C4-2B (cell line): ENCODE measurements at regions not wholly inside any gene's neighbourhood (a gene's known extent, or its start where the extent isn't known, plus 50 kb on each side); places are given as distances from the start of the nearest gene placed in this dataset.

Source experiments
- ZFX ChIP-seq: fragments of 450-650 bp; IDR thresholded peaks from 2 replicates; pipeline ENCODE4 v1.6.1; 2017
- TF ChIP-seq, protein P1 (sequence below): fragments of 450-650 bp; conservative IDR thresholded peaks from 2 replicates; pipeline ENCODE4 v1.5.1; 2017; ENCODE audit warnings: mild to moderate bottlenecking

DNA sequence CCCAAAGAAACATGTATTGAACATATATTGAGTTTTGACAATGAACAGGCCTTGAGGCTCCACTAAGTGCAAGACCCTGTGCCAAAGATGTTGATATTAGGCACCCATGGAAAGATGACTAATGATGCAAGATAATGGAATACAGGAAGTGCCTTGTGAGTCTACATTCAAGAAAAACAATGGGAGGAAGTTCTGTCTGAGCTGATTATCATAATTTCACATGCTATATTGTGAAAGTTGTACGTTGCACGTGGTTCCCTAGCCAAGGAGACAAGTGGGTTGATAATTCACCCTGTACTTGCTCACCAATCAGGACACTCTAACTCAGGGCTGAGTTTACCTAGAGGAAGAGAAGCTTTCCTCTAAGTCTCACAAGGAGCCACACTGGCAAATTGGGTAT is 186.9 kb upstream of the STAC start:
- TF ChIP-seq, protein P1, sequence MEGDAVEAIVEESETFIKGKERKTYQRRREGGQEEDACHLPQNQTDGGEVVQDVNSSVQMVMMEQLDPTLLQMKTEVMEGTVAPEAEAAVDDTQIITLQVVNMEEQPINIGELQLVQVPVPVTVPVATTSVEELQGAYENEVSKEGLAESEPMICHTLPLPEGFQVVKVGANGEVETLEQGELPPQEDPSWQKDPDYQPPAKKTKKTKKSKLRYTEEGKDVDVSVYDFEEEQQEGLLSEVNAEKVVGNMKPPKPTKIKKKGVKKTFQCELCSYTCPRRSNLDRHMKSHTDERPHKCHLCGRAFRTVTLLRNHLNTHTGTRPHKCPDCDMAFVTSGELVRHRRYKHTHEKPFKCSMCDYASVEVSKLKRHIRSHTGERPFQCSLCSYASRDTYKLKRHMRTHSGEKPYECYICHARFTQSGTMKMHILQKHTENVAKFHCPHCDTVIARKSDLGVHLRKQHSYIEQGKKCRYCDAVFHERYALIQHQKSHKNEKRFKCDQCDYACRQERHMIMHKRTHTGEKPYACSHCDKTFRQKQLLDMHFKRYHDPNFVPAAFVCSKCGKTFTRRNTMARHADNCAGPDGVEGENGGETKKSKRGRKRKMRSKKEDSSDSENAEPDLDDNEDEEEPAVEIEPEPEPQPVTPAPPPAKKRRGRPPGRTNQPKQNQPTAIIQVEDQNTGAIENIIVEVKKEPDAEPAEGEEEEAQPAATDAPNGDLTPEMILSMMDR, result no peak
- TF ChIP-seq ZFX, result no peak
